ENCODE measurements at regions not wholly inside any gene's neighbourhood (a gene's known extent, or its start where the extent isn't known, plus 50 kb on each side); places are given as distances from the start of the nearest gene placed in this dataset.

DNA sequence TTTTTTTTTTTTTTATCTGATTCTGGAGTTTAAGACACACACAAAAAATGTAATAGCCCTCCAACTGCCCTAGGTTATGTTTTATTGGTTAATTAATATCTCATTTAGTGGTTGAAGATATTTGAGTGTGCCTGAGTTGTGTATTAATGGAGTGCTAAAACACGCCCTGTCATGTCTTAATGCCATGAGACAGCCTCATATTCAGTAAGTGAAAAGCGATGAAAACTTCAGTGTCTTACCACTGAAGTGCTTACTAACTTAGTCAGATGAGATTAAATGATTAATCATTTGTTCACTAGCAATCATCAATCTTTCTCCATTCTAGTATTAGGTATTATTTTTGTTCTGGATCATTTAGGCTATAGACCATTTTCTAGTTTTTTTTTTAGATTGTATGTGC lies 544.7 kb upstream of the ROBO2 start:
- ATAC-seq (ENCODE audit: insufficient number of reproducible peaks, low FRiP score, low read depth), result no peak
- DNase-seq (ENCODE audit: low spot score), result no peak
- Histone ChIP-seq H3K4me3 (no peak overlapping the region), H3K9me3 (no peaks in the 10 kb centered on the region), H3K4me1 (ENCODE audit: control insufficient read depth in 1 of 2, low read depth in 2 of 2) (no peaks in the 10 kb centered on the region), H3K36me3 (no peaks in the 10 kb centered on the region), H3K27me3 (replicated peaks; ENCODE audit: insufficient read depth) (no peaks in the 10 kb centered on the region), H3K27ac (no peak overlapping the region)
- TF ChIP-seq, protein P1, sequence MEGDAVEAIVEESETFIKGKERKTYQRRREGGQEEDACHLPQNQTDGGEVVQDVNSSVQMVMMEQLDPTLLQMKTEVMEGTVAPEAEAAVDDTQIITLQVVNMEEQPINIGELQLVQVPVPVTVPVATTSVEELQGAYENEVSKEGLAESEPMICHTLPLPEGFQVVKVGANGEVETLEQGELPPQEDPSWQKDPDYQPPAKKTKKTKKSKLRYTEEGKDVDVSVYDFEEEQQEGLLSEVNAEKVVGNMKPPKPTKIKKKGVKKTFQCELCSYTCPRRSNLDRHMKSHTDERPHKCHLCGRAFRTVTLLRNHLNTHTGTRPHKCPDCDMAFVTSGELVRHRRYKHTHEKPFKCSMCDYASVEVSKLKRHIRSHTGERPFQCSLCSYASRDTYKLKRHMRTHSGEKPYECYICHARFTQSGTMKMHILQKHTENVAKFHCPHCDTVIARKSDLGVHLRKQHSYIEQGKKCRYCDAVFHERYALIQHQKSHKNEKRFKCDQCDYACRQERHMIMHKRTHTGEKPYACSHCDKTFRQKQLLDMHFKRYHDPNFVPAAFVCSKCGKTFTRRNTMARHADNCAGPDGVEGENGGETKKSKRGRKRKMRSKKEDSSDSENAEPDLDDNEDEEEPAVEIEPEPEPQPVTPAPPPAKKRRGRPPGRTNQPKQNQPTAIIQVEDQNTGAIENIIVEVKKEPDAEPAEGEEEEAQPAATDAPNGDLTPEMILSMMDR (IDR thresholded peaks at IDR 0.05), result no peak

DNA sequence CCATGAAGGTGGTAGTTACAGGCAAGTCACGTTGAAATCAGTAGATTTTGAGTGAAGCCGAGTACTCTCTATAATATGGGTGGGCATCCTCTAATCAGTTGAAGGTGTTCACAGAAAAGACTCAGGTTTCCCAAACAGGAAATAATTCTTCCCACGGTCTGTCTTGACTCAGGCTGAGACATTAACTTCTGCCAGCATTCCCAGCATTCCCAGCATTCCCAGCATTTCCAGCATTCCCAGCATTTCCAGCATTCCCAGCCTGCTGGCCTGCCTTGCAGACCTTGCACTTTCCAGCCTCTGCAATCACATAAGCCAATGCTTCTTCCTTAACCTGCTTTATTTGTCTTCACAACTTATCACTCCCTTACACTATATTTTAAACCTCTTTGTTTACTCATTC lies 542.3 kb upstream of the ROBO2 start:
- no peak overlapping the region for H3K4me3 ChIP-seq
- TF ChIP-seq, protein P1 (IDR thresholded peaks at IDR 0.05), result no peak
- DNase-seq (ENCODE audit: low spot score), result no peak
- ATAC-seq (ENCODE audit: insufficient number of reproducible peaks, low FRiP score, low read depth), result no peak
- no peaks in the 10 kb centered on the region for H3K9me3 ChIP-seq
- no peaks in the 10 kb centered on the region for H3K36me3 ChIP-seq
- H3K27me3 ChIP-seq (replicated peaks; ENCODE audit: insufficient read depth), result no peaks in the 10 kb centered on the region
- H3K27ac ChIP-seq, result no peak overlapping the region
- H3K4me1 ChIP-seq (ENCODE audit: control insufficient read depth in 1 of 2, low read depth in 2 of 2), result no peaks in the 10 kb centered on the region

DNA sequence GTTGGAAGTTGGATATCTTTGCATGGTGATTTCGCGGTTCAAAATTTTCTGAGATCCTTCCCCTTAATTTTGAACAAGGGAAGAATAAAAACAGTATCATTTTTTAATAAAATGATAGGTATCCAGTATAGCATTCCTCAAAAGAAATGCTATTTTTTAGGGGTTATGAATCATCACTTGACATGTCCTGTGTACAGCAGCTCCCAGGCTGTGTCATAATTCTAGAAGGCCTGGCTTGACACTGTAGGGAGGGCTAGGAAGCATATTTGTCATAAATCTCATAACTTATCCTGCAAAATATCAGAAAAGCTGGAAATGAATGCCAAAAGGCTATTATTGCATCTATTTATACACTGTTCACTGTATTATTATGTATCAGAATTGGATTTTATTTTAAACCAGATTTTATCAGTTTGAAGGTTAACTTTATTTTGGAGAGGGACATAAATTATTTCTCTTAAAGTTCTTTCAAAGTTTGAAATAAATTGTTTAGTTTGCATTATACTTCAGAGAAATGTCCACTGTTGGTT lies 539.1 kb upstream of the ROBO2 start:
- Histone ChIP-seq H3K27me3 (replicated peaks; ENCODE audit: insufficient read depth) (no peaks in the 10 kb centered on the region), H3K27ac (no peak overlapping the region), H3K36me3 (no peaks in the 10 kb centered on the region), H3K4me3 (no peak overlapping the region), H3K4me1 (ENCODE audit: control insufficient read depth in 1 of 2, low read depth in 2 of 2) (no peaks in the 10 kb centered on the region), H3K9me3 (no peaks in the 10 kb centered on the region)
- ATAC-seq (ENCODE audit: insufficient number of reproducible peaks, low FRiP score, low read depth) (no peak), DNase-seq (ENCODE audit: low spot score) (no peak)
- TF ChIP-seq, protein P1 (IDR thresholded peaks at IDR 0.05), result no peak

DNA sequence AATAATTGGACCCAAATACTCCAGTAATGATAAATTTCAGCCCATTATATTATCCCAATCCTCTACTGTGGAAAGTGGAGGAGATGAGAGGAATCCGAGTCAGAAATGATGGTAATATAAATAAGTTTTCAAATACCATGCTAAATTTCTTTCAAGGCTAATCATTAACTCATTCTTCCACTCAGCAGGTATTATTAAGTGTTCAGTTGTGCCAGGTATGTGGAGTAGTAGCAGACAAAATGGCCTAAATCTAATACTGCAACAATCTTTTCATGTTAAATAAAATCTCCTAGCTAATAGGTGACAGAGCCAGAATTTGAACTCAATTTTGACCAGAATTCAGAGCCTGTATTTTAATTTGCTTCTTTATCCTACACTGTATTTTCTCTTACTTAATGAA lies 538.6 kb upstream of the ROBO2 start:
- ATAC-seq (ENCODE audit: insufficient number of reproducible peaks, low FRiP score, low read depth), result no peak
- no peaks in the 10 kb centered on the region for H3K4me1 ChIP-seq (ENCODE audit: control insufficient read depth in 1 of 2, low read depth in 2 of 2)

DNA sequence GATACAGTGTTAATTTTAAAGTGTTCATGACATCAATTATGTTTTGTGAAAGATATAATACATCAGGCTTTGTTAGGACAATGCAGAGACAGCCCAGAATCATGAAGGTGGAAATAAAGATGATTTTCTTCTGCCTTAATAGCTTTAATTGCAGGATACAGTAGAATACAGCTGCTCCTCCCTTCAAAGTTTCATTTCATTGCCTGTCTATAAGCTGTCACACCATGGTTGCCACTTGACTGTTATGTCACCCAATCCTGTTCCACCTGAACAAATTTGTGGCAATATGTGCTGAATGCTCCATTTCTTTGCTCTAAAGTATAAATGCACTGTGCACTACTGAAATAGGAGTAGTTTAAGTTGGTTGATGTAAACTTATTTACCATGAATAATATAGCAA lies 537.8 kb upstream of the ROBO2 start:
- H3K9me3 ChIP-seq, result no peaks in the 10 kb centered on the region
- H3K4me1 ChIP-seq (ENCODE audit: control insufficient read depth in 1 of 2, low read depth in 2 of 2), result no peaks in the 10 kb centered on the region
- ATAC-seq (ENCODE audit: insufficient number of reproducible peaks, low FRiP score, low read depth) (no peak), DNase-seq (ENCODE audit: low spot score) (no peak)
- no peaks in the 10 kb centered on the region for H3K36me3 ChIP-seq
- TF ChIP-seq, protein P1 (IDR thresholded peaks at IDR 0.05), result no peak
- H3K27me3 ChIP-seq (replicated peaks; ENCODE audit: insufficient read depth), result no peaks in the 10 kb centered on the region
- H3K4me3 ChIP-seq, result no peak overlapping the region
- H3K27ac ChIP-seq, result no peak overlapping the region

More for the DNA sequence above, 538.6 kb upstream of the ROBO2 start:
- H3K4me3 ChIP-seq, result no peak overlapping the region
- H3K36me3 ChIP-seq, result no peaks in the 10 kb centered on the region
- TF ChIP-seq, protein P1 (IDR thresholded peaks at IDR 0.05), result no peak
- H3K27ac ChIP-seq, result no peak overlapping the region
- DNase-seq (ENCODE audit: low spot score), result no peak
- H3K9me3 ChIP-seq, result no peaks in the 10 kb centered on the region
- no peaks in the 10 kb centered on the region for H3K27me3 ChIP-seq (replicated peaks; ENCODE audit: insufficient read depth)

Measured in thoracic aorta (tissue), 2 donors.